Tibial nerve (tissue), 4 donors: ENCODE measurements at regions not wholly inside any gene's neighbourhood (a gene's known extent, or its start where the extent isn't known, plus 50 kb on each side); places are given as distances from the start of the nearest gene placed in this dataset.

Experiments
- CTCF ChIP-seq, 5 experiments: fragments of 200-600 bp in 3 of 5; fragments of 450-650 bp in 2 of 5; sonication (generic) in 3 of 5; IDR thresholded peaks; one replicate each; pipeline ENCODE4 v1.5.1; 2016 to 2019; ENCODE audit warnings: antibody characterized with exemption in 5 of 5, mild to moderate bottlenecking in 3 of 5, moderate library complexity in 2 of 5
- EP300 ChIP-seq, 2 donors: sonication (generic); formaldehyde crosslinking; IDR thresholded peaks; one replicate each; pipeline ENCODE4 v1.6.1; 2017; ENCODE audit warnings: antibody characterized with exemption in 2 of 2, mild to moderate bottlenecking in 1 of 2
- POLR2A ChIP-seq, 2 donors: fragments of 450-650 bp; IDR thresholded peaks; one replicate each; pipeline ENCODE4 v1.6.1; 2017; ENCODE audit warnings: antibody characterized with exemption in 2 of 2, mild to moderate bottlenecking in 2 of 2, moderate library complexity in 2 of 2

- no peak for TF ChIP-seq CTCF (IDR thresholded peaks at IDR 0.05)
- no peak for TF ChIP-seq POLR2A (IDR thresholded peaks at IDR 0.05)
- no peak for TF ChIP-seq EP300 (IDR thresholded peaks at IDR 0.05)
Measured at GRCh38 chr16:7998789-7999453, 591.4 kb downstream of the TMEM114 start.
